GM21723 (cell line): ENCODE measurements at regions not wholly inside any gene's neighbourhood (a gene's known extent, or its start where the extent isn't known, plus 50 kb on each side); places are given as distances from the start of the nearest gene placed in this dataset.

Source experiments
- ATAC-seq: cut with Tn5 transposase; IDR thresholded peaks from one replicate; pipeline ENCODE4 v1.9.1; 2021; ENCODE audit warnings: mild to moderate bottlenecking, moderate library complexity; ENCODE audit not compliant: unreplicated experiment

- no peak for ATAC-seq
These were observed 723.7 kb upstream of the TBX3 start for GRCh38 chr12:115407723-115408122.

GRCh38 chr12:115407036-115407435, 723.1 kb upstream of the TBX3 start:
- ATAC-seq, result no peak

- ATAC-seq, result no peak
These were observed 721.5 kb upstream of the TBX3 start for GRCh38 chr12:115405471-115405860.

GRCh38 chr12:115404761-115405470, 720.9 kb upstream of the TBX3 start:
- no peak for ATAC-seq

GRCh38 chr12:115403689-115404088, 719.7 kb upstream of the TBX3 start:
- ATAC-seq, result no peak

- ATAC-seq, result no peak
These were observed 719.3 kb upstream of the TBX3 start for GRCh38 chr12:115403253-115403652.

GRCh38 chr12:115402443-115403180, 718.6 kb upstream of the TBX3 start:
- no peak for ATAC-seq

GRCh38 chr12:115401761-115402160, 717.8 kb upstream of the TBX3 start:
- ATAC-seq, result no peak

- ATAC-seq, result no peak
These were observed 716.0 kb upstream of the TBX3 start for GRCh38 chr12:115400011-115400410.

- ATAC-seq, result no peak
These were observed 714.4 kb upstream of the TBX3 start for GRCh38 chr12:115398311-115398781.

GRCh38 chr12:115396567-115396966, 712.6 kb upstream of the TBX3 start:
- ATAC-seq, result no peak

- ATAC-seq, result no peak
These were observed 710.7 kb upstream of the TBX3 start for GRCh38 chr12:115394496-115395220.

GRCh38 chr12:115388139-115388538, 704.2 kb upstream of the TBX3 start:
- ATAC-seq, result no peak

GRCh38 chr12:115387467-115387901, 703.5 kb upstream of the TBX3 start:
- ATAC-seq, result no peak

GRCh38 chr12:115386946-115387345, 703.0 kb upstream of the TBX3 start:
- ATAC-seq, result no peak

GRCh38 chr12:115385141-115385540, 701.2 kb upstream of the TBX3 start:
- no peak for ATAC-seq

- ATAC-seq, result no peak
These were observed 700.4 kb upstream of the TBX3 start for GRCh38 chr12:115384391-115384790.

- no peak for ATAC-seq
These were observed 699.7 kb upstream of the TBX3 start for GRCh38 chr12:115383668-115384067.

- no peak for ATAC-seq
These were observed 698.7 kb upstream of the TBX3 start for GRCh38 chr12:115382681-115383080.

GRCh38 chr12:115380546-115381120, 696.7 kb upstream of the TBX3 start:
- ATAC-seq, result no peak

- no peak for ATAC-seq
These were observed 694.3 kb upstream of the TBX3 start for GRCh38 chr12:115378291-115378690.
